GM04504 (cell line): ENCODE measurements at regions not wholly inside any gene's neighbourhood (a gene's known extent, or its start where the extent isn't known, plus 50 kb on each side); places are given as distances from the start of the nearest gene placed in this dataset.
"Not testable (repeated sequence)": the region's sequence is repeated elsewhere in the genome, so short reads cannot be mapped to it uniquely, and the experiment has no call there.

Experiments used
- DNase-seq: peaks from one replicate; pipeline ENCODE4 v3.0.0-alpha.2; 2012; ENCODE audit warnings: low read depth

DNA sequence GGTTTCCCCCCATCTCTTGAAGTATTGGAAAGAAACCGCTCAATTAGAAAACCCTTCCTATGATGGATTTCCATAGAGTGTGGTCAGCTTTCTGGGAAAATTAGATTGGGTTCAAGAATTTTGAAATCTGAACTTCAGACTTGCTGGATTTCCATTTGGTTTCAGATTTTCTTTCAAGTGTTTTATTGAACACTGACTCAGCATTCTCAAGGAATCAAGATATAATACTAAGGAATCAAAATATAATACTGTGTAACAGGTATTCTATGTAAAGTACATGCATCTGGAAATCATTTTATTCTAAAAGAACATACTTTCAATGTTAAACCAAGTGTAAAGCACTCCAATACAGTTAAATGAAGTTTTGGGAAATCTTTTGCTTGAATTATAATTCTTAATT, 94.7 kb upstream of the CCN2 start:
- no peak for DNase-seq

DNA sequence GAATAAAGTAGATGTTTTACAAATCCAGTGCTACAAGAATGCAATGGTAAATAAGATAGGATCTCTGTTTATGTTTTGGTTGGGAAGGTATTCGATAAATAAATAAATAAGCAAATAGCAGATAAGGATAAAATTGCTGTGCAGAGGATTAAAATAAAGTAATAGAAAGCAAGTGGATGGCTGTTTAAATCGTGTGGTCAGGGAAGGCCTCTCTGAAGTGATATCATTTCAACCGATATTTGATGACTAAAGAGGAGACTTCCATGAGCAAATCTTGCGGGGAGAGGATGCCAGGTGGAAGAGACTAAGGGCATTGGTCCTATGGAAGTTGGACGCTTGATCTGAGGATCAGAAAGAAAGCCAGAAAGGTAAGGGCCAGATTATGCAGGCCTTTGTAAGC, 92.0 kb upstream of the CCN2 start:
- DNase-seq, result no peak

DNA sequence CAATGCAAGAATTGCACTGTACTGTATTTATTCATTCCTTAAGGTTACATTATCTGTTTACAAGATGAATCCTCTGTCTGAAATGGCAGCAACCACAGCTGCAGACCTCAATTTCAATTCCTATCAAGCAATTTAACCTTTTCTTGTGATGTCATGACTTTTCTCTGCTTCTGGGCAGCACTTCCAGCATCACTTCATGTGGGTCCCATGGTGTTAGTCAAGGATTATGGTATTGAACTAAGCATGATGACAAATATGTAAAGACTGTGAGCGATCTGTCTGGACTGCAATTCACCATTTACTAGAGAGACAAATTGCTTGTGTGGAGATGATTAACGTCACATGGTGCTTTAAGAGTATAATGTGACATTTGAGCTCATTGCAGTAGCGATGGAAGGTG, 90.5 kb upstream of the CCN2 start:
- no peak for DNase-seq

DNA sequence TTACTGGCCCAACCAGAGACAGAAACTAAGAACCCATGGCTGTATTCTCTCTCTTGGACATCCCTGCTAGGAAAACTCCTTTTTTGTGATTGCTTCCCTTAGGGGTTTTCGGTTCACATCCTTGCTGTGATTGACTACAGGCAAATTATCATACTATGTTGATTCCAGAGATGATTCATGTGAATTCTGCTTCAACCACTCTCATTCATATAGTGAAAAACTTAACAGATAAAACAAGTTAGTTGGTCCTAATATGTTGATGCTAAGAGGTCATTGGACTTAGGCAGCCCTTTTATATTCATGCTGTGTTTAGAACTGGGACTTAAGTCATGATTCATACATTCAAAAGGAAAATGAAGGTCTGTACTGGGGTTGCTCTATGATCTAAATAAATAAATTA, 76.9 kb upstream of the CCN2 start:
- no peak for DNase-seq

DNA sequence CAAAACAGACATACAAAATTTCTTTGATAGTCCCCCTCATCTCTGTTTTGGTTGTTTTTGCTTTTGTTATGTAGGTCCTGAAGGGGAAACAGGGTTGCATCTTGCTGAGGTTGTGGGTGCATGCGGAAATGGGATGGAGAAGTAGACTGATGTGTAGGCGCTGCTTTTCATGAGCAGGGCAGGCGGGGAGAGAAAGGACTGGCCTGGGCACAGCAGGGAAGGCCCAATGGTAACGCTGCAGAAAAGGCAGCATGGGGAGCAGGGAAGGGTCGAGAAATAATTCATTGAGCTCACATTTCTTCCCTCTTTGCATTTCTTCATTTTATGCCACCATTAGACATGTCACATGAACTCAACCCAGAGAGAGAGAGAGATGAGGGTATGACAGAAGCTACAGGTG, 74.3 kb upstream of the CCN2 start:
- DNase-seq, result no peak

DNA sequence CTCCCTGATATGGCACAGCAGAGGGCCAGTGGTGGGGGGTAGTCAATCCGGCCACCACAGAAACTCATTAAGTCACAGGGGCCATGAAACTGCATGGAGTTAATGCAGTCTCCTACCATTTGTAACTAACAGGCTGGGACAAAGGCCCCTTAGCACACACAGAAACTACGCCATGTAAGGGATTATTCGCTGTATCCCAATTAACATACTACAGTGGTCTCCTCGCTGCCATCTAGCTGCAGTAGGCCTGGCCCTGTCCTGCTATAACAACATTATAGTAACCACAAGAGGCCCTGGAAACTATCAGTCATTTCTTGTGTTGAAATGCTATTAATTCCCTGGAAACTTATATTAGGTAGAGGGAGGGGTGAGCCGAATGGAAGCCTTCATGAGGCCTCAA, 72.3 kb upstream of the CCN2 start:
- no peak for DNase-seq

DNA sequence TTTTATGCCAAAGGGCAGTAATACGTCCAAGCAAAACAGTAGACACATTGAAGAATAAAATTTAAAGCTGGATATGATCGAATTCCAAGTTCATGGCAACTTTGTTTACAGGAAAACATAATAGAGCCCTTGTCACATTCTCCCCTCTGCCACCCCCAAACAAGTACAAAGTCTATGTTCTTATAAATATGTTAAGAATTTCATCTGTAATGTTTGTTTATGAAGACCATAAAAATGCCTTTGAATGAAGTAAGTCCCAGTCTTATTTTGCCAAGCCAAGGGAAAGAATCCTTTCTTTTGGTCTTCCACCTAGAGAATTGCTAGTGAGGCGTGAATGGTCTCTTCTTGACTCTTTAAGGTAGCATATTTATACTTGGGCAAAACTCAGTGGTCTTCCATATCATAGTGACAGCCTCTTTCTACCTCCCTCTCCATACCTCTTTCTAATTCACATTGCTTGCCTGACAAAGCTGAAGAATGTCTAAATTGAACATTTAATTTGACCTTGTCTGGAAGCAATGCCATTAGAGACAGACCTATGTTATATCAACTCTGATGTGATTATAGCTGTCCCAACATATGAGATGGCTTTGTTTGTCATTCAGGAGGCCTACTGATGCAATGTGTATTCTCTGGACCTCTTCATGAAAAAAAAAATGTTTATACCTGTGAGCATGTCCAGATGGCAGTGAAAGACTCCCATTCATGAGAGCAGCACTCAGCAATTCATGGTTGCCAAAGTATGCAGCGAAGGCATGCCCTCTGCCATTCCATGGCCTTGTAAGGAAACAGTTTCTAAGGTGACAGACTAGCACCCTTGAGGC, 70.6 kb upstream of the CCN2 start:
- DNase-seq, result no peak

DNA sequence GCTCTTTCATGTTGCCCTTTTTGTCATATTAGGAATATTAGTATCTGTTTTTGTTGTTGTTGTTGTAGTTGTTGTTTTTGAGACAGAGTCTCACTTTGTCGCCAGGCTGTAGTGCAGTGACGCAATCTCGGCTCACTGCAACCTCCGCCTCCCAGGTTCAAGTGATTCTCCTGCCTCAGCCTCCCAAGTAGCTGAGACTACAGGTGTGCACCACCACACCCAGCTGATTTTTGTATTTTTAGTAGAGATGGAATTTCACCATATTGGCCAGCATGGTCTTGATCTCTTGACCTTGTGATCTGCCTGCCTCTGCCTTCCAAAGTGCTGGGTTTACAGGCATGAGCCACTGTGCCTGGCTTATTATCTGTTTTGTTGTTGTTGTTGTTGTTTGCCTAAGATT, 69.7 kb upstream of the CCN2 start:
- DNase-seq, result not testable (repeated sequence)

DNA sequence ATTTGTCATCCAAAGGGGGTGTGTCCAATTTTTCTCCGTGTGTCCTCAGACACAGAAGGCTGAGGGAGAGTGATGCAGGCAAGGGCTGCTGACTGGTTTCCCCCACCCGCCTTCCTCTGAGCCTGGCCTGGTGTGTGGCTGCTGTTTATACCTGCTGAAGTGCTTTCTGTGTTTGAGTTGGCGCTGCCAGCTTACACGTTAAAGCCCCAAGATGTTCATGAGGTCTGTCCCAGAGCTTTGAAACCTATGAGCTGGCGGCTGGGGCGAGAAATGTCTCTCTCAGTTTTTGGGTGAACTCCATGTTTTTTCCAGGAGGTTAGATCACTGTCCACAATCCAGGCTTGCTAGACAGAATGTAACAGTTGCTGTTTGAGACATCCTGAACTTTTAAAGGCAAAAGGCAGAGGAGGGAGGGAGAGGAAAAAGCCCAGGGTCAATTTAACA, 69.0 kb upstream of the CCN2 start:
- peak; percentile 19 for DNase-seq

DNA sequence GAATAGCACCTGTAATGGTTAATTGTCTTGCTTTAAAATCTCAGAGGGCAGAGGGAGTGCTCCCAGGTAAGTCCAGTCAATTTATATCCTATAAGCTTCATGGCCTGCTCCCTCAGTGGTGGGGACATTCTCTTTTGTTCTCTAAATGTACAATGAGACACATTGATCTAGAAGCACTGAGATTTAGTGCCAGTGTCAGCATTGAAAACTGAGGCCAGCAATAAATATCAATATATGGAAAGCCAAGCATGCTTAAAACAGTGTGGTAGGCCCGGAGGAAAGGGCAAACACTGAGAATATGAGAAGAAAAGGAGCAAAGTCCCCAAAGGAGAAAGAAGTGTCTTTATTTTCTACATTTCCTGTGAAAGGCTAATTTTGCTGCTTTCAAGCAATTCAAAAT, 68.4 kb upstream of the CCN2 start:
- no peak for DNase-seq

DNA sequence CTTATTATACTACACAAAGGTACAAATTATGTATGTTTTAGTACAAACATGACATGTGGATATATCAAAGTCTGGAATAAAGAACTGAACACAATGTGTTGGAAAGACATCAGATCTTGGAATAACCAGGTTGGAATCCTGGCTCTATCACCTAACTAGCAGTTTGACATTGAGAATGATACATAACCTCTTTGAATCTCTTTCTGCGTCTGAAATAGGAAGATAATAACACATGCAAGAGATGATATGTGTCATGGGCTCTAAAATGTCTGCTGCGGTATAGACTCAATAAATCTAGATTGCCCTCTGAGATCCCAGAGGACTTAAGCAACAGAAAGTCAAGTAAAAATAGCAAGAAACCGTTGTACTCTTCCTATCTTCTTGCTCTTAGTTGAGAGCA, 66.8 kb upstream of the CCN2 start:
- no peak for DNase-seq

DNA sequence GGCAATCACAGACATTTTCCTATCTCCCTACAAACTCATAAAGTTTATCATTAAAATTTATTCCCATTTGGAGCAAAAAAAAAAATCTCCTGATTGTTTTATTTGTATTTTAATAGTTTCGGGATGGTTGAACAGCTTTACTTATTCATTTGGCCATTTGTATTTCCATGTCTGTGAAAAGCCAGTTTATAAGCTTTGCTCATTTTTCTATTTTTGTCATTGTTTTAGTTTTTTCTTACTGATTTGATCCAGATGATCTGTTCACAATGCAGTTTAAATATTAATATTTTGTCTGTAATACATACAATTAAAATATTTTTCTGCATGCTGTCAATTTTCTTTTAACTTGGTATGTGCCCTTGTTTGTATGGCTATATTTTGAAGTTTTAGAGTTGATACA, 65.2 kb upstream of the CCN2 start:
- DNase-seq, result no peak

DNA sequence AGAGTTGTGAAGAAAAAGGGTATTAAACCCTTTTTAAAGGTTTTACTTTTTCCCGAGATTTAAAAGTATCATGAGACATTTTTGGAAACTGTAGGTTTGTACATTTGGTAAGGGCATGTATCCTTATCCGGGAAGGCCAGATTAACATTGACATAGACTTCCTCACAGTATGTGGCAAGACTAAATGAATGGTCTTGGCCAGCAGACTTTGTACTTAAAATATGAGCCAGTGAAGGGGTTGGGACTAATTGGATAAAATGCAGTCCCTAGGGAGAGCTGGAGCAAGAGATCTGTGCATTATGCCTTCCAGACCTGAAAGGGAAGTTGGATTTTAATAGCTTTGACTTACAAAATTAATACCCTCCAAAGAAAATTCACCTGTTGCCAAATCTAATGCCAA, 60.4 kb upstream of the CCN2 start:
- peak; percentile 17 for DNase-seq

DNA sequence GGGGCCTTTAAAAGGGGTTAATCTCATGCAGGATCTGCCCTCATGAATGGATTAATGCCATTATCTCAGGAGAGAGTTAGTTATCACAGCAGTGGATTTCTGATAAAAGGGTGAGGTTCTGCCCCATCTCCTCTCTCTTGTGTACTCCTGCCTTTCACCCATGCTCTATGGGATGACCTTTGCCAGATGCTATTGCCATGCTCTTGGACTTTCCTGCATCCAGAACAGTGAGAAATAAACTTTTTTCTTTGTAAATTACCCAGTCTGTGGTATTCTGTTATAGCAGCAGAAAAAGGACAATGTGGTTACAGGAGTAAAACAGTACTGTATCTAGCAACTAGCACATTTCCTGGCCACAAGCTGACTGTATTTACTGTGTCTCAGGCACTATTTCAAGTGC, 58.0 kb upstream of the CCN2 start:
- DNase-seq, result no peak

DNA sequence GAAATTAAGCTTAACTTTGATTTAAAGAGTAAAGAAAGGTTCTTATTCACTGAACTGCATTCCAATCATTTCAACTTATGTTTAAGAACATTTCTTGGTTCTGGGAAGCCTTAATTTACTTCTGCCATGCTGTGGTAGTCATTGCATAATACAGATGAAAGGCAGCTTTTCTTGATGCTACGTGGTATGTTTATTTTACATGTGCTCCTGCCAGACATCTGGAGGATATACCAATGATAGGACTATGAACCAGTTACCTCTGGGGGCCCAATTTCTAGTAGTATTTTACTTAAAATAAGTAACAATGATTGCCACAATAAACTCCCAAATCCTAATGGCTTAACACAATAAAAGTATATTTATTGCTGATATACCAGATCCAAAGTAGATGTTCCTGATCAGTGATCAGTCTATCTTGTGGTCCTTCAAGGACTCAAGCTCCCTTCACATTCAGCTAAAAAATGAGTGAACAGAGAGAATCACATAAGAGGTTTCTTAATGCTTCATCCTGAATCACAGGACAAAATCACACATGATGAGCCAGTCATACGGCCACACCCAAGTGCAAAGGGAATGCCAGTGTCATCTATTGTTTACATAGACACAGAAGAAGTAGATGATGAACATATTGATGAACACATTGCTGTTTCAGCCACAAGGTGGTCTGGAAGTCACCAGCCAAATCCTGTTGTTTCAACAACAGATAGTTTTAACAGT, 56.5 kb upstream of the CCN2 start:
- DNase-seq, result no peak

DNA sequence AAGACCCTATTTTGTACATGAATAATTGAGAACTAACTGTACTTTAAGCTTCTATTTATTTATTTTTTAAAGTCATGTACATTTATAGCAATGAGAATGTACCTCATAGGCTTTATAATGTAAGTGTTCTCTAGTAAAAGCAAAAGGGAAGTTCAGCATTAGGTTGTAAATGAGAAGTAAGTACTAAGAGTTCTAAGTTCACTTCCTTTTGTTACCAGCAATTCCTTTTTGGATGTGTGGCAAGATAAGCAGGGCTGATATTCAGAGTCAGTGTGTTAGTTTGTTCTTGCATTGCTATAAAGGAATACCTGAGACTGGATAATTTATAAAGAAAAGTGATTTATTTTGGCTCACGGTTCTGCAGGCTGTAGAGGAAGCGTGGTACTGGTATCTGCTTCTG, 54.0 kb upstream of the CCN2 start:
- DNase-seq, result no peak

DNA sequence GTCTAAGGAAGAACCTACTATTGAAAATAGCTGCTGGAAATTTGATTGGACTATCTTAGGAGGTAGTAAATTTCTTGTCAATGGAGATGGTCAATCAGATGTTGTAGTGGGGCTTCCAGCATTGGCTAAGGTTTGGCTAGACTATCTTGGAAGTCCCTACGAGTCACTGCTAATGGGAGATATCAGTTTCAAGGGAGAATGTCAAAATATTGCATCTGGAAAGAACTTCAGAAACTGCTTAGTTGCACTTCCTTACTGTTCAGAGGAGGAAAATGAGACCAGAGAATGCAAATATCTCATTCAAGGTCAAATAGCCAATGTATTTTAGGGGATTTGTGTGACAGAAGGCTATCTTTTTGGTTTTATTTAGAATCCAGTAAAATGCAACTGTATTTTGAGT, 53.5 kb upstream of the CCN2 start:
- DNase-seq, result no peak

DNA sequence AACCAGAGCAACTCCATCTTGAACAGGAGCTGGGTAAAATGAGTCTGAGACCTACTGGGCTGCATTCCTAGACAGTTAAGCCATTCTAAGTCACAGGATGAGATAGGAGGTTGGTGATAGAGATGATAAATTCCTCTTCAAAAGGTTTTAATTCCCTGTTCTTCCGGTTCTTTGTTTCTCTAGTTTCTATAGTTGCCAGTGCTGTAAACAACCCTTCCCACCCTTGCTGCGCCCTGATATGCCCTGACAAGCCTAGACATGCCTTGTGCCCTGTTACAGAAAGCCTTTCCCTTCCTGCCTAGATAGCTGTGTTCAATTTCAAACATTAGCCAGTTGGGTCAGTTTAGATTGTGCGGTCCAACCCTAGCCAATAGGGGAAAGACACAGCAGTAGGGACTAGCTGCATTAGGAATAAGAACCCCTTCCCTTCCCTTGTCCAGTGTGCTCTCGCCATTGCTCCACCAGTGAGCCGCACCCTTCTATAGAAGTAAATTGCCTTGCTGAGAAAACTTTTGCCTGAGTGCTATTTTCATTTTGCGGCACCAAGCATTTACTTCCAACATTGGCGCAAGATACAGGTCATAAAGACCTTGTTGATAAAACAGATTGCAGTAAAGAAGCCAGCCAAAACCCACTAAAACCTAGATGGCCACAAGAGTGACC, 52.5 kb upstream of the CCN2 start:
- DNase-seq, result no peak
